Uterus (tissue), 2 donors: ENCODE measurements at regions not wholly inside any gene's neighbourhood (a gene's known extent, or its start where the extent isn't known, plus 50 kb on each side); places are given as distances from the start of the nearest gene placed in this dataset.

Experiments used
- CTCF ChIP-seq, 4 experiments: fragments of 200-600 bp in 2 of 4; fragments of 450-650 bp in 2 of 4; sonication (generic) in 2 of 4; IDR thresholded peaks; one replicate each; pipeline ENCODE4 v1.5.1; 2016 to 2019; ENCODE audit warnings: antibody characterized with exemption in 4 of 4, mild to moderate bottlenecking in 2 of 4, moderate library complexity in 1 of 4
- POLR2A ChIP-seq, 2 donors: fragments of 450-650 bp; IDR thresholded peaks; one replicate each; pipeline ENCODE4 v1.6.1; 2016; ENCODE audit warnings: antibody characterized with exemption in 2 of 2, mild to moderate bottlenecking in 1 of 2, moderate library complexity in 1 of 2

DNA sequence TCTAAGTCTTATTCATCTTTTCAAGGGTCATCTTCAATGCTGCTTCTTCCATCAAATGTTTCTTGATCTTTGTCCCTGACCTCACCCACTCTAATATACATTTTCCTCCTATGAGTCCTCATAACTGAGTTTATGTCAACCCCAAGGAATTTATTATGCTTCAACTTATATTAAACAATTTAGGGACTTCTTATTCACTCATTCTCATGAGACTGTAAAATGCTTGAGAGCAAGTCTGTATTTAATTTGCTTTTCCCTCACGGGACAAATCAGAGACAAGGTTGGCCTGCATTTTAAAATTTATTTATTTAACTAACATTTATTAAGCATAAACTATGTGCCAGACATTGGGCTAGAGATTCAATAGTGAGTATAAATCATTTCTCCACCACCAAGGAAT is 312.0 kb upstream of the NT5E start:
- no peak for TF ChIP-seq CTCF (IDR thresholded peaks at IDR 0.05)
- TF ChIP-seq POLR2A (IDR thresholded peaks at IDR 0.05) = no peak
